GM03348 (cell line): ENCODE measurements at regions not wholly inside any gene's neighbourhood (a gene's known extent, or its start where the extent isn't known, plus 50 kb on each side); places are given as distances from the start of the nearest gene placed in this dataset.

ENCODE experiments used
- DNase-seq: peaks from one replicate; pipeline ENCODE4 v3.0.0; 2012; ENCODE audit warnings: low spot score

DNA sequence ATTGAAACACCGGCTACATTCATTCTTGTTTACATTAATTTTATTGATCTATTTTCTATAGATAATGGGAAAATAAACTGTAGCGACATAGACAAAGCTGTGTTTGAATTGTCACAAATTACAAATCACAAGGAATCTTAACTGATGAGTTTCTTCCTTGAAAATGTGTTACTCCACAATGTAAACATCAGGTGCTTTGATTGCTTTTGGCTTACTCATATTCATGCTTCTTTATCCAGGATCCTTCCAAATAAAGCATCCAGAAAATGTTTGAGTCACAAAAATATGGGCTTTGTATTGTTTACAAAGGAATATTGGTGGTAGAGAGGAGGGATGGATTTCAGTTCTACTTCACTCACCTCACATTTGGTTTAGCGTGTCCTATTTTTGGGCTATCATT lies 64.0 kb downstream of the BMP2 start:
- DNase-seq: no peak

DNA sequence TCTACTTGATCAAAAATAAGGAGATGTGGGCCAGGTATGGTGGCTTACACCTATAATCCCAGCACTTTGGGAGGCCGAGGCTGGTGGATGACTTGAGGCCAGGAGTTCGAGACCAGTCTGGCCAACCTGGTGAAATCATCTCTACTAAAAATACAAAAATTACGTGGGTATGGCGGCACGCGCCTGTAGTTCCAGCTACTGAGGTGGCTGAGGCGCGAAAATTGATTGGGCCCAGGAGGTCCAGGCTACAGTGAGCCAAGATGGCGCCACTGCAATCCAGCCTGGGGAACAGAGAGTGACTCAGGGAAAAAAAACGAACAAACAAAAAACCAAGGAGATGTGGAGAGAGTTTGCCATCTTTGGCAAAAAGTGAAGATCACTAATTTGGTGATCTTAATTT lies 65.3 kb downstream of the BMP2 start:
- DNase-seq: no peak

DNA sequence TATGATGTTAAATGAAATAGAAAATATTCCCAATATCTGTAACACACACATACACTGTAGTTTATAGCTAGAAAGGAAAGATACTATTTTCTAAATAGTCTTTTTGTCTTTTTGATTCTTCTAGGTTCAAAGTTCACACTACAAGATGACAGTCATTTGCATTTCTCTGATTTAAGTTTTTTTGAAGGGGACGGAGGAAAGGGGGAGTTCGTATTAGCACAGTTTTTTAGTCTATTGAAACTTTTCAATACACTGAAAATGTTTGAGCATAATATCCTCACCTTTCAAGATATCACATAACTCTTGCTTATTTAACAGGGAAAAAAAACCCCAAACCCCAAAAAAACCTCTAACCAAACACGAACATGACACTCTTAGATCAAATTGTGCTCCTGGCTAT lies 68.1 kb downstream of the BMP2 start:
- DNase-seq: no peak

DNA sequence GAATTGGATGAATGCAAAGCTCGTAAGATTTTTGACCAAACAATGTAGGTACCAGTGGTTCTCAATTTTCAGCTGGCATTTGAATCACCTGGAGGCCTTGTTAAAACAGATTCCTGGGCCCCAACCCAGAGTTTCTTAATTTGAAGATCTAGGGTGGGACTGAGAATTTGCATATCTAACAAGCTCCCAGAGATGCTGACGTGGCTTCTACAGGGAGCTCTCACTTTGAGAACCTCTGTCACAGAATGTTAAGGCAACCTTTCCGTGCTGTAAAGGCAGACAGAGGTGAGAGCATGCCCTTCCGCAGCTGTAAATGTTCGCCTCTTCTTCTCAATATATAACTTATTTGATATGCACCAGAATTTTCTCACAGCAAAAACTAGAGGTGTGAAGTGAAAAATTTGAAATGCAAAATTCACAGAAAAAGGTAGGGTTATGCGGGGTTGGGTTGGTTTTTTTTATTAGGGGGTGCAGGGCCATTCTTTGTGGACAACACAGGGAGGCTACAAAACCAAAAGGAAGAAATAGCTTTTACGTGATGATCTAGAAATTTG lies 69.4 kb downstream of the BMP2 start:
- DNase-seq: no peak

DNA sequence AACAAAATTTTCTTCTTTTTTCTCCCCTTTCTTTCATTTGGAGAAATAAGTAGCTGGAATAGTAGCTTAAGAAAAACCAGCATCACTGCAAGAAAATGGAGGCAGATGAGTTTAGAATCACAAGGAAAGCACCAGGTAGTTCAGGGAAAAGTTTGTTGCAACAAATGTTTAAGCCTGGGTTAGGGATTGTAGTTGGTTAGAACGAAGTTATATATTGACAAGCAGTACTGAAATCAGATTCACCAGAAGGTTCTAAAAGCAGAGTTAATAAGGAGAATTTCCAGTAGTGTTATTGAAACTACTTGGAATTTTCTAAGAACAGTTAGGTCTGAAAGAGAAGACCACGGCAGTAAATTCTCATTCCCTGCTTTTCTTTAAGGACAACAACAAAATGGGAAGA lies 70.2 kb downstream of the BMP2 start:
- DNase-seq: no peak

DNA sequence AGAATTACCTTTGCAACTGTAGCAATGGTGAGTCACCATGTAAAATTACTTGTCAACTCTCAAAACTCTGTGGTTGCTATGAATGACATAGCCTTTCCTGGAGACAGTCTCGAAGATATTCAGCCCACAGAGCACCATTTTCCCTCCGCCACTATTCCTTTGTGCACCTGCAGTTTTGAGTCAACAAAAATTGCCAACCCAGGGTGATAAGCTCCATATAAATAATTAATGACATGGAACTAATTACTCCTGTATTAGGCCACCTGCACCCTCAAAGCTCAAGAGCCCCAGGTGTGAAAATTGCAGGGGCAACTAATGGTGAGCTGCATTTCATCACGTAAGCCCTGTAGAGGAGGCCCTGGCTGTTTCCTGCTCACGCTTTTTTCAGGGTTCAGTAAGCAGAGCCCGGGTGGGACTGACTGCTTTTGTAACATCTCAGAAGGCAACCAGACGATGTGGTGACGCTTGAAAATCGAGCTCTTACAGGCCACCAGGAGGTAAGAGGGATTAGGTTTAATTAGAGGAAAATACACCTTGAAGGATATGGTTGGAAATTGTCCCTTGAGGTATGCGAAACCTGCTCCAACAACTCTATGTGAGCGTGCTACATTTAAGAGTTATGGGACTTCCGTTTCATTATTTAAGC lies 70.8 kb downstream of the BMP2 start:
- no peak for DNase-seq

DNA sequence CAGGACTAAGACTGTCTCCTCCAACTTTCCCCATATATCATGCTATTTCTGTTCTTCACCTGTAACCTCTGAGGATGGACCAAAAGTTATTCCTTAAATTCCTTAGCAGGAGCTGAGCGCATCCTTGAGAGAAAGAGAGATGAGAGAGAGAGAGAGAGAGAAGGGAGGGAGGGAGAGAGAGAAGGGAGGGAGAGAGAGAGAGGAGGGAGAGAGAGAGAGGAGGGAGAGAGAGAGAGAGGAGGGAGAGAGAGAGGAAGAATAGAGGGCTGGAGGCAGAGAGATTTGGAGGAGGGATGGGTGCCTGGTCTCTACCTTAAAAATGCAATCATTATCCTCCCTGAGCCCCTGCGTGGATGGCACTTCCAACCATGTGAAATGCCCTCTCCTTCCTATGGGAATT lies 73.6 kb downstream of the BMP2 start:
- no peak for DNase-seq

DNA sequence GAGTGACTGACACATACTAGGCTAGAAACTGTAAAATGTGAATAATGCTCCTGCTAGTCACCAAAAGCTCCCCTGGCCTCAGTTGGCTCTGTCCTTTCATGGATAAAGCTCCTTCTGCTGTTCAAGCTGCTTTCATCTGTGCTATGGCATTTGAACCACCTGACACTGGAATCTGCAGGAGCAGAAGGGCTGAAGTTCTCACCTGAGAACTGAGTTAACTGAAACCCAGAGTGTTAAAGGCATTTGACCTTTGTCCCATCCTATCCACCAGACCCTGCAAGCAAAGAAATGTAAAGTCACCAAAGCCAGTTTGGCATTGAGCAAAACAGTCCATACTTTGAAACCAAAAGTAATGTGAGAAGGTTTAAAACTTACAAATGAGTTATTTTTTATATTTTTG lies 77.7 kb downstream of the BMP2 start:
- DNase-seq: no peak

DNA sequence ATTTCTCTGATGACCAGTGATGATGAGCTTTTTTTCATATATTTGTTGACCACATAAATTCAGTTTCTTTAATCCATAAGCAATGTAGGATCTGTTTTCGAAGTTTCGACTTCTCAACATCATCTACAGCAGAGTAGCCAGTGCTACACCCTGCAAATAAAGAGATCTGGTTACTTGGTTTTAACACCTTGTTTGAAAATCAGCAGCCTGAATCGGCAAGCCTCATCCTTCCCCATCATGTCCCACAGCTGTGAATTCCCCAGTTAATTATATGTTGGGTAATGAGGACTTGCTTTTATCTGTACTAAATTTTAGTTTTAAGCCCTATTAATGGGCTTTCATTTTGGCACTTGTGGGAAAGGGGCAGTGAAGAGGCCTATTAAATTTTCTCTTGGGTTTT lies 80.6 kb downstream of the BMP2 start:
- no peak for DNase-seq

DNA sequence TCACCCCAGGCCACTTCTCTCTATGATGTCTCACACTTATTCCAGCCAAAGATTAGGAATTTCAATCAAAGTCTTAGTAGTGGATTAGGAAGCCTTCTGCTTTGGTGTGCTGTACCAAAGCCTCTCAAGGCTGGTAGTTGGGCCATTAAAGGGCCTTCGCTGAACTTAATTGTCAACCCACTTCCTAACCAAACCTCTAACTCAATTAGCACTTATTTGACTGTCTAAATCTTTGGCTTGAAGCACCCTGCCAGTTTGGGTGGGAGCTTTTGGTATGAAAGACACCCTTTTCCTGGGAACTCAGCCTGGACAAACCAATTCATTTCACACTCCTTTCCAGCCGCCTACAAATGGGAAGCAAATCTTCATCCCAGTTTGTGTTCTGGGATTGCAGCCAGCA lies 81.5 kb downstream of the BMP2 start:
- DNase-seq: no peak

DNA sequence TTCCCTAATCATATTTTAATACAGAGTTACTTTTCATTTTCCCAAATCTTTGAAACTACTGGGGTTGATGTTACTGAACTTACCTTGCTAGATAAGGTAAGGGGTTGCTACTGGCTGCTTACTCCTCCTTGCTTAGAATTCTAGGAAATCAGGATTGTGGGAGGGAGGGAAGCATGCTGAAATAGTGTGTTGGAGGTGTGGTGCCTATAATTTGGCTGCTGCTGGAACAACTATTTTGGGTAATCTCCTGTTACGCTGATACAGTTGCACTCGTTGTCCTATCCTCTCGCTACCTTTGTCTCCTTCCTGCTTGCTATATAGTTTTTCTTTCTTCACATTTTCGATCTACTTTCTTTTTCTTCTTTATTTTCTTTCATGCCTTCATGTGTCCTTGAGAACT lies 83.7 kb downstream of the BMP2 start:
- DNase-seq: no peak

DNA sequence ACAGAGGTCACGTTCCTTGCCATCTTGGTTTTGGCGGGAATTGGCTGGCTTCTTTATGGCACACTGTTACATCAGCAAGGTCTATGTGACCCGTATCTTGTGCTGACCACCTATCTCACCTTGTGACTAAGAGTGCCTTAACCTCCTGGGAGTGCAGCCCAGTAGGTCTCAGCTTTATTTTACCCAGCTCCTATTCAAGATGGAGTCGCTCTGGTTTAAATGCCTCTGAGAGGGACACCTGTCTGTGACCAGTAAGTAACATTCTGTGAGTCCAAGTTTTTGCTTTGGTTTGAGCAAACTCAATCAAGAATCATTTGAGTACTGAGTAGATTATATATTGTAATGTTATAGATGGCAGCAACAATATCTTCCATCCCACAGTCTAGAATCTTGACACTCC lies 85.0 kb downstream of the BMP2 start:
- DNase-seq: no peak

DNA sequence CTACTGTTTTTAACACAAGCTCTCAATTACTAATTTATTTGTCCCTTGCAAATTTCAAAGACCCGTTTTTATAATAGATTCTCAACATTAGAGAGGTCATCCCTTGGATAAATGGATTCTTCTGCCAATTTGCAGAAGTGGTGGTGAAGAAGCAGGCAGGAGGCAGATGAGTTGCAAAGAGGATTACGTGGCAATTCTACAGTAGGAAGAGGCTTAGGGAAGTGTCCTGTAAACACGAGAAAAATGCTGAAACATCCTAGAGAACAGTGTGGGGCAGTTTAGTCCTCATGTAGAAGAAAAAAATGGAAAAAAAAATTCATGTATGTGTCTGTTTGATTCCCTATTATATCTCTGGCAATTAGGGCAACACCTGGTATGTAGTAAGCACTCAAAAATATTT lies 87.6 kb downstream of the BMP2 start:
- DNase-seq: no peak

DNA sequence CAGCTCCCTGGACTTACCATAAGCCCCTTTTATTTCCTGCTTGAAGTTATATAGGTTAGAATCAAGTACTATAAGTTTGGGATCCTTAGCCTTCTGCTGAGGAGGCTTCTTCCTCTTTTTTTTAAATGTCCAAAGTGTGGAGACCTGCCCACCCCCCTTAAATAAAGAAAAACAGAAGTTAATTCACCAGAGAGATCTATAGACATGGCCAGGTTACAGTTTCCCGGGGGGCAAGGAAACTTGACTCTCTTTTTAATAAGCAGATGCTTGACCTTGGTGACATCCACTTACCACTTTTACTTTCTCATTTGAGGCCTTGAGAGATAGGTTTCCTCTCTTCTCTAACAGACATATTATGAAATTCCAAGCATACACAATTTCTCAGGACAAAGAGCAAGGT lies 88.3 kb downstream of the BMP2 start:
- no peak for DNase-seq

DNA sequence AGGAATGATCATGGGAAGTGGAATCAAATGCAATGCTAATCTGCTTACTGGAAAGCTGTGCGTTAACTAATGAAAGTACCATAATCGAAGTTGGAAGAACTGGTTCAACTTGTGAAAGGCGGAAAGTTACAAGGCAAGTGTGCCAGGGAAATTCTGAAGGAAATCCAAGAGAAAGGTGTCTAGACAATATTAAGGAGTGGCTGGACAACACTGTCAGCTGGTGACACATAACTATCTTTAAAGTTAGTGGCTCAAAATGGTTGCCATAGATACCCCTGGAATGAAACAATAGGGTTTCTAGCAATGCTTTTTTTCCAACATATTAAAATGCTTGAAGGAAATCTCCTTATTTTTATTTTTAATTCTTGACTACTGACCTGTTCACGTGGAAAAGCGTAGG lies 90.4 kb downstream of the BMP2 start:
- no peak for DNase-seq

DNA sequence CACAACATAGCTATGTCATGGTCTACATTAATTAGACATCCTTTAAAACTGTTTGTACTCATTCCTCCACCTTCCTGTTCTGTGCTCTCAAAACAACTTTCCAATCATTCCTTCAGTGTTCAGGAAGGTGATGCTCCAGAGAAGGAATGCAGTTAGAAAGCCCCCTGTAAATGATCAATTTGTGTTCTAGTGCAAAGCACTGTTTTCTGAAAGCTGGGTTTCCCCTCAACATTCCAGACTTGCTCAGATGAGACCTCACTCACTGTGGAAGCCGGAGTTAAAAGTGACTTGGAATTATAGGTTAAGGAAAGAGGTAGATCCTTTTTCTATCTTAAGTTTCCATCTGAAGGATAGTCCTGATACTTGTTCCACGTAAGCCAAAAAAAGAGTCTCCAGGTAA lies 95.9 kb downstream of the BMP2 start:
- DNase-seq: no peak

DNA sequence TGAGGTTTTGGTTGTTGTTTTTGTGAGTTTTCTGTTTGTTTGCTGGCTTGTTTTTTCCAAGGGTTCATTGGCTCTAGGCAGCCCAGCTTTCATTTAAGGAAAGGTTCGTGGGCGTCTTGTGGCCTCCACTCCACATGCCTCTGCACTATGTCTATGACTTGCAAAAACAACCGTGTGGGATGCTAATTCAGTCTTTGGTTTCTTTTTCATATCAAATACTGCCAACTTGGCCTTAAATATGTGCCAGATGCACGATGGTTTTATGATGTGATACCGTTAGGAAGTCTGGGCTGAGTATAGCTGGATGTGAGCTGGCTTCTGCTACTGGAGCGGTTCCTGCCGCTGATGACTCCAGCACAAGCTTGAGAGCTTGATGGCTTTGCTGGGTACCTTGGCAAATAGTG lies 96.3 kb downstream of the BMP2 start:
- no peak for DNase-seq

DNA sequence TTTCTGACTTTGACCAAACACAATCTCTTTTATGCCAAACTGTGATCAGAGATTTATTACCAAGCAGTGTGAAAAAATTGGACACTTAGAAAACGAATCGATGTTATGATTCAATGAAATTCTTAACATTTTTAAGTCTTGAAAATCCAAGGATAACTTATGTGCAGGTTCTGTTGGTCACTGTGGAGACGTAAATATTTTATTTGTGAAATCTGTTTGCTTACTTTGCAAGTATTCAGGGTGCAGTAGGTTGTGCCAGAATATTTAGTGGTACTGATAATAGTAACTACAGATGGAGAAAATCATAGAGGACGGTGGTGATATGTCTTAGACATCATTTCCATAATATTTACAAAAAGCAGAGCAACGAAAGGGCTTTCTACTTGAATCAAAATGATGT lies 97.3 kb downstream of the BMP2 start:
- no peak for DNase-seq

DNA sequence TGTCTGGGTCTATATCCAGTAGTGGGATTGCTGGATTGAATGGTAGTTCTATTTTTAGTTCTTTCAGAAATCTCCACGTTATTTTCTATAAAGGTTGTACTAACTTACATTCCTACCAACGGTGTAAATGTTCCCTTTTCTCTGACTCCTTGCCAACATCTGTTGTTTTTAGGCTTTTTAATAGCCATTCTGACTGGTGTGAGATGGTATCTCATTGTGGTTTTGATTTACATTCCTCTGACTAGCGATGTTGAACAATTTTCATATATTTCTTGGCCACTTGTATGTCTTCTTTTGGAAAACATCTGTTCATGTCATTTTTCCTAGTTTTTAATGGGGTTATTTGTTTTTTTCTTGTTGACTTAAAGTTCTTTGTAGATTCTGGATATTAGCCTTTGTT lies 99.3 kb downstream of the BMP2 start:
- DNase-seq: no peak

DNA sequence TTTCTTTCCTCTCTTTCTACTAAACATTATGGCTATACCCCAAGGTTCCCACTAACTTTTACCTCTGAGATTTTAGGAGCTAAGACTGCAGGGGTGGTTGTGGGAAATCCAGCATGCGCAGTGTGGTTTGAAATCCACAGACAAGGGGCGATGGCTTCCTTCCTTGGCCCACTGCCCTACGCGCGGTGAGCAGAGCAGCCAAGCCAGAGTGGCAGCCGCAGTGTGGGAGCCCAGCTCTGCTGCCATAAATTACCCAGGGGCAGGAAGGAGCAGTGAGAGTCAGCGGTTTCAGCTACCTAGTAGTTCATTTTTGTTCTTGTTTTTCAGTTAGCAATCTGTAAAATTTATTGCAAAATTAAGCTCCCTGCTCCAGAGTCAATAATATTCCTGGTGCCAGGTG lies 101.4 kb downstream of the BMP2 start:
- no peak for DNase-seq

DNA sequence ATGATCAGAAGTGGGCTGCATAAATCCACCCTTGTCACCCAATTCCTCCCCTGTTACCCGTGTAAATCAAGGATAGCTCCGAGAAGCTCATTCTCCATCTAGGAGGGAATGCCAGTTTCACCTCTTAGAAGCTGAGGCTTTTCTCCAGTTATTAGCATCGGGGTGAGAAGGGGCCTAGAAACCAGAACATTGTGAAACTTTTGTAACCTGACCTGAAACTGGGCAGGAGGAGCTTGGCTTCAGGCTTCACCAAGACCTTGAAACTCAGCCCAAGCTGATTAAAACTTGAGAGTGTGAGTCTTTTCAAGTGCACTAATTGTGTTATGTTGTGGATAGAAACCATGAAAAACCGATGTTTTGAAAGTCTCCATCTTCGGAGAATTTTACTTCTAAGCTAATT lies 103.1 kb downstream of the BMP2 start:
- no peak for DNase-seq

DNA sequence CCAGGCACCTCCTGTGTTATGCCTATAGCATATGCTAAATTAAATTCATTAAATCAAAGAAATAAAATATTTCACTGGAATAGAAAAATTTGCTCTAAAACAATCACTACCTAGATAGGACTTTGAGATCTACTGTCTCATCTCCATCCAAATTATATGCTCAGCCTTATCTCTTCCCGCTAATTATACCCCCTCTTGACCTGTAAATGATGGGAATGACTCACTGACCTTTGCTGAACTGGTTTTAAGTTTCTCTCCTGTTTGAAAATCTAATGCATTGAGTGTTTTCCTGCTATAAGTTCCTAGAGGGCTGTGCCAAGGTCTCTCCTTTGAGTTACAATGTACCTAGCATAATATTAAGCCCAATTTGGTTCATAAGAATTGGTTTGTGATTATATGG lies 110.1 kb downstream of the BMP2 start:
- no peak for DNase-seq

DNA sequence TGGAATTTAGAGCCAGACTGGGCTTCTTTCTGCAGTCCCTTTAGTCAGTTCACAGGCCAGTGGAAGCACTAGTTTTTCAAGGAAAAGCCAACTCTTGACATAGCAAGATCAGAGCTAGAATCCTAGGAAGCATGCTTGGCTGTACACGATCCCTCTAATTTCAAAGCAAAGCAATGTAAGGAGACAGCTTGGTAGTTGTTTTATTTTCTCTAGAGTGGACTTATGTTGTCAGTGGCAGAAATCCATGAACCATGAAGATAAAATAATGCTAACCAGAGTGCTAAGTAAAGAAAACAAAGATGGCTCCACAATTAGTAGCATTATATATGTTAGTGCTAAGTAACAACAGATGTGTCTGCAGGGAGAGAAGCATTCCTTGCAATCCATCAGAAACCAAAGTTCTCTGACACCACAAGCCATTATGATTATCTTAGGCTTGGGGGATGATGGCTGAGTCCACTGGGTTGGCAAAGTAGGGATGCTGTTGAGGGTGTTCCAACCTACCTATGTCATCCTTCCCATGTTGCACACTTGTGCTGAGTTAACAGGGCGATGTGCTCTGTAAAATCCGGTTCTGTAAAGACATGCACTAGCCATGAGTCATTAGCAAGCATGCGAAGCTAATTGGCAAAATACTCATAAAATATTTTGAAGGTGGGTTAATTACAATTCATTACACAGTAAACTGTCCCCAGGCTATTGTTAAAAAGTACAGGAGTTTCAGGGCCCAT lies 115.2 kb downstream of the BMP2 start:
- no peak for DNase-seq

DNA sequence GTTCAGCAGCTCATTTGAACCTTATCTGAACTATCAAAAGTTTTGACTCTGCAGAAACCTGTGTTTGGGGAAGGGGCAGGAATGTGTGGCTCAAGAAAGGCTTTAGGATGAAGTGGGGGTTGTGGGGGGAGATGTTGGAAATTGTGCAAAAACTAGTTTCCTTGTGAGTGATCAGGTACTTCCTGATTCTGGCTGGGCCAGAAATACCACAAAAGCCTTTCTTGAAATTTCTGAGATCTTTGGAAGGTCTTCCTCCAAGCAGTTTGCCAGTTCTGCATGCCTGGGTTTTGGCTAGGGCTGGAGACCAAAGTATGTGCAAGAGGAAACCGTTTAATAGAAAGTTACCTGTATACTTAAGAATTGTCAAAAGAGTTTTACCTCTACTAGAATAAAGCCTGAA lies 116.6 kb downstream of the BMP2 start:
- no peak for DNase-seq
